GM19397 (cell line): ENCODE measurements at regions not wholly inside any gene's neighbourhood (a gene's known extent, or its start where the extent isn't known, plus 50 kb on each side); places are given as distances from the start of the nearest gene placed in this dataset.
A peak's percentile ranks its signal among the peaks of the same experiment; 100 is the strongest.
"Not testable (repeated sequence)": the region's sequence is repeated elsewhere in the genome, so short reads cannot be mapped to it uniquely, and the experiment has no call there.

ENCODE experiments used
- ATAC-seq: cut with Tn5 transposase; IDR thresholded peaks from one replicate; pipeline ENCODE4 v1.9.1; 2021; ENCODE audit warnings: mild to moderate bottlenecking, moderate library complexity; ENCODE audit not compliant: unreplicated experiment

DNA sequence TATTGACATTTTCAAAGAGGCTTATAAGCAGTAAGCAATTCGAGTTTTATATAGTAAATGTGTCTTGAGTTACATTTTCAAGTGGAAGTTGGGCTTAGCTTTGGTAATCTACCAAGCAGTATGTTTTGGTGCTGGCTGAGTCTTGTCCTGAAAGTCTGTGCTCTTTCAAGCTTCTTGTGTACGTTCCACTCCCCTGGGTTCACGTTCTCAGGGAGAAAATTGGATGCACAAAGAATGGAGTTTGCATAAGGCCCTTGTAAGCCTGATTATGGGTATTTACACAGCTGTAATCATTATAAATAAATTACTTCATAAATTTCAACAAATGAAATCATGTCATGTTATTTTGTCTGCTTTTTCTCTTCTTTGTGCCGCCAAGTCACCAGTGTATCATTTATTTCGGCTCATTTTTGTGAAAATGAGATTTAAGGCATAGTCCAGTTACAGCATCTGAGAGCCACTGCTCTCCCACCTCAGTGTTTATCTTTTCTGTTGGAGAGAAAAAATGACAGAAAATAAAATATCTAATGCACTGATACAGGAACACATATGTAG is 262.5 kb downstream of the BTBD3 start:
- no peak for ATAC-seq

- no peak for ATAC-seq
Measured at GRCh38 chr20:12198281-12198680, 280.6 kb downstream of the BTBD3 start.

GRCh38 chr20:12199703-12200102 is 282.0 kb downstream of the BTBD3 start:
- ATAC-seq = no peak

- no peak for ATAC-seq
Measured at GRCh38 chr20:12201289-12201991, 283.7 kb downstream of the BTBD3 start.

DNA sequence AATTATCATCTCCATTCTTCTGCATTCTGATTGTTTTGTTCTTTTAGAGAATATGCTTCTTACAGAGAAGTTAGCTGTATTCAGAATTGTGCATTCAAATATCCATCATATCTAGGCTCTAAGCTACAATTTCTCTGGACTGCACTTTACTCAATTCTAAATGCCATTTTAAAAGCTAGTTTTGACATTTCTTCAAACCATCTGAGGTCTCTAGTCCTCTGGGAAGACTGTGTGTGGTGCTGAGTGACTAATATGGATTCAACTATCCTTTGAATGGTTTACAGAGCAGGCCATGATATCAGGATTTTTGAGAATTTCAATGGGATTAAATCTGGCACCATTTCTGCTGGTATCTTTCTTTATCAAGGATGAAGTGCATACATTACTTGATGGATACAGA is 285.7 kb downstream of the BTBD3 start:
- ATAC-seq = no peak

- ATAC-seq = no peak
Measured at GRCh38 chr20:12203981-12204380, 286.3 kb downstream of the BTBD3 start.

DNA sequence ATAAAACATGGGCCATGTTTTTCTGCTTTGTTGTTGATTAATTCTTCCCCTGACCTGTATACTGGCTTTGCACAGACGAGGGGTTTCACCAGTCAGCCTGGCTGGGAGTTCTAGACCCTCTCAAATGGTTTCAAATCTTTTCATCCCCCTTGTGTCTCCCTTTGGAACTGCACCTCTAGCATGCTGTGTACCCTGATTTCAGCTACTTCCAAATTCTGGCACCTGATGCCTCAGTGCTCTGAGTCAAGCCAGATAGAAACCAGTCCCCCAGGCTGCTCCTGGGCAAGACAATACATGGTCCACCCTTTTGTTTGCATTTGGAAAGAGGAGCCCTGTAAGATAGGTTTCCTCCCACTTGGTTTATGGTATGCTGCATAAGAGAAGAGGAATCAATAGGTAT is 290.2 kb downstream of the BTBD3 start:
- ATAC-seq = peak; percentile 48

DNA sequence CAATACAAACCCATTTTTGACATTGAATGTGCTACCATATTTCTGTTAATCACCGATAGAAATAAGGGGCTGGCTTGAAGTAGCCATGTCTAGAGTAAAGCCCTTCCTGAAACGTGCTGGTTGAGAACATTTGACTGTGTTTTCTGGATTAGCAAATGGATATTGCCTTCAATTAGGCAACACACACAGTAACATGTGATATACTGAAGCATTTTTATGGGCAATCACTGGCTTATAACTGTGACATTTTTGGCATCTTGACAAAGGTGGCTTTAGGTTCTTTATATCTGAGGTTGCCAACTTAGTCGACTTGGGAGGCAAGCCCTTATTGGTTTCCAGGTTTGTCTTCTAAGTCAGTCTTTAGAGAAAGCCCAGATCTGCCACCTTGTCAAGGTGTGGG is 292.9 kb downstream of the BTBD3 start:
- no peak for ATAC-seq

DNA sequence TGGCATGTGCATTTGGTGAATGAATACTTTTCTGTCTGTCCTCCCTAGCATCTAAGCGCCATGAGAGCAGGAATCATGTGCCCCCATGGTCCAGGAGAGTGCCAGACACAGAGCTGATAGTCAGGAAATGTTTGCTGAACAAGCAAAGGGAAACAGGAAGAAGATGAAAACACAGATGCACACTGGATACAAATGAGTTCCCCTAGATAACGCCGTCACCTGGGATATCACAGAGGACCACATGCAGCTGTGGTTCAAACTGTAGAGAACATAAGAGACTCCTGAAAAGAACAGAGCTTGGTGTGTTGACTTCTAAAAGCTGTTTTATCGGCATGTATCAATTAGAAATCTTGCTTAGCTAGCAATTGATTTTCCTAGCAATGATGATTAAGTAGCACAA is 293.7 kb downstream of the BTBD3 start:
- ATAC-seq = no peak

DNA sequence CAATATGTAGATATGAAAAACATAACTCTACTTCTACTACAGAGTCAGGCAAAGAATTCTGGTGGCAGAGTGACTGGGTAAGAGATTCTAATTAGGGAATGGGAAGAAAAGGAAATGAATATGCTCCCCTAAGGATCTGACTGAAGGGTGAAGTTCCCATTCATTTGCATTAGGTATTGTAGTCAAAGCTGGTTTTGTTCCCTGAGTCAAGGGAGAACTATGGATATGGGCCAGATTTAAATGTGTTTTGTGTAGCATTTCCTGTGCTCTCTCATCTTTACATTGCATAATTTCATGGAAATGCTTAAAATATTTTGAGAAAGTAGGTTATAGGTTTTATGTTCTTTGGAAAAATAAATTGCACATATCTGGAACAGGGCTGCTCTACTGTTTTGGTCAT is 299.7 kb downstream of the BTBD3 start:
- ATAC-seq = no peak

DNA sequence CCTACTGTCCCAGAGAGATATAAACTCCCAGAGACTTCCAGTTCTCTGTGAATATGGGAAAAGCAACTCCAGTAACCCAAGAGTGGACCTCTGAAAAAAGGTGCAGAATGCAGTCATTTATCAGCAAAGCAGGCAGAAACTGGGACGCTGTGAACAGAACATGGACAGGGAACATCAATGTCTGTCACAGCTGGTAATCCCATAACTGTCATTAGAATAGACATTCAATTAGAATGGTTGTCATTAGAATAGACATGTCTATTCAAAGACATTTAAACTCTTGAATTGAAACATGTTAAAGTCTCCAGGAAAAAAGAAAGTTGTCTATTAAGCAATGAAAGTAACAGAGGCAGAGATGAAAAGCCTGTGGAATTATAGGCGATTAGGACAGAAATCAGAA is 302.1 kb downstream of the BTBD3 start:
- no peak for ATAC-seq

DNA sequence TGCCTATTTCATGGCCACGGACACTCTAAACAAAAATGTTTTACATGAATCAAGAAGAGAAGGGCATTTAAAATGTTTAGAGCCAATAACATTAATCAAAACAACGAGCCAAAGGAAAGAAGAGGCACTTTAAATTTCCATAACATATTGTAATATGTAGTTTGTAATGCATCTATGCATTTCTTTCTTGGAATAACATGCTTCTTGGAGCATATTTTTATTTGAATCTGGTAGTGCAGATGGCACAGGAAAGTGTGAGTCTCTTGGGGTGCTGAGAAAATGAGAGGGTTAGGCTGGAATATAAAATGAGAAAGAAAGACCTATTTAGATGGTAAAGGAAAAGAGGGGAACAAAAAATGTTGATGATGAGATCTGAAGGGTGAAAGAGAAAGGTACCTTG is 305.4 kb downstream of the BTBD3 start:
- no peak for ATAC-seq

DNA sequence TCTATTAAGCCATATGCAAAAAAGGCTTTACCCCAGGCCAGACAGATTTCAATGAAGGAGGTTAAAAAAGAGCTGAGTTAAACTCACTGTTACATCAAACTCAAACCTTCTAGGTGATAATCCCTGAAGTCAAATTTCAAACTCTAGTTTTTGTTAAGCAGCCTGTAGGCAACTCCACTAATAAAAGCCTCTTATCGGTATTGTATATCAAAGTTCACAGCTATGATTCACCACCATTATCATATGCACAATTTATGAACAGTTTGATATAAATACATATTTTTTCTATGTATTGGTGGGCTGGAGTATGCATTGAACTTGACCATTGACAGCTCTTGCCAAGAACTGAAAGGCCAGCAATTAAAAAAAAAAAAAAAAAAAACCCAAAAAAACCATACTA is 308.2 kb downstream of the BTBD3 start:
- no peak for ATAC-seq

GRCh38 chr20:12229891-12230290 is 312.2 kb downstream of the BTBD3 start:
- no peak for ATAC-seq

GRCh38 chr20:12237772-12238171 is 320.1 kb downstream of the BTBD3 start:
- no peak for ATAC-seq

DNA sequence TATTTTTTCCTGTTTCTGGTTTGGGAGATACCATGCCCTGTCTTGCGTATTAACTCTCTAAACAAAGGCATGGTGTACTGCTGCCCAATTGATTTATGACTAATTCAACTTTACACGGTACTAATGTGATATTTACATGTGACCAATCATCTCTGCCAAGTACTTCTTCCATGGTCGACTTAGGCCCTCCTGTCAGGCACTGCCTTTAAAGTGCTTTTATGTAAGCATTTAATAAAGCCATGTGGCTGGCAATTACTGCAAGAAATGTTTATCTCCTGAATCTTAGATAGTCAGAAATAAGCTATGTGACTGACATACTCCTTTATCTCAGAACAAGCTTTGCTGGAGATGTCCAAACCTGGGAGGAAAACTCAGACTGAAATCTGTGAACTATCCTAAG is 323.4 kb downstream of the BTBD3 start:
- no peak for ATAC-seq

DNA sequence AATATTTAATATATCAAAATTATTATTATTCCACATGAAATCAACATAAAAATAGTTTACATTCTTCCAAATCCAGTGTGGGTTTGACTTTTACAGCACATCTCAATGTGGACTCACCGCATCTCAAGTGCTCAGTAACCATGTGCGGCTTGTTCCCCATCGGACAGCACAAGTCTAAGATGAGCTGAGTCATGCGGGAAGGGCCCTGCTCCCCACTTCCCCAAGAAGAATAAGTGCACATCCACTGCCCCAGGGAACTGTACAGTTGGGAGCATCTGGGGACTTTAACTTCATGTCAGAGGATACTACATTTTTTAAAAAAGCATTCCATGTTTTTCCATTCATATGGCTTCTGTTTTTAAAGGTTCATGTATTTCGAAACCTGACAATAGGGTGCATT is 325.6 kb downstream of the BTBD3 start:
- no peak for ATAC-seq

DNA sequence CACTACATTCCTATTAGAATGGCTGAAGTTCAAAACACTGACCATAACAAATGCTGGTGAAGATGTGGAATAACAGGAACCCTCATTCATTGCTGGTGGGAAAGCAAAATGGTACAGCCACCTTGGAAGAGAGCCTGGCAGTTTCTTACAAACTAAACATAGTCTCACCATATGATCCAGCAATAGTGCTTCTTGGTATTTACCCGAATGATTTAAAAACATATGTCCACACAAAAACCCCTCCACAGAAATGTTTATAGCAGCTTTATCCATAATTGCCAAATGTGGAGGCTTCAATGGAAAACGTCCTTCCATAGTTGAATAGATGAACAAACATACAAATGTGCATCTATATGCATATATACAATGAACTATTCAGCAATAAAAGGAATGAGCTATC is 330.8 kb downstream of the BTBD3 start:
- ATAC-seq = no peak

DNA sequence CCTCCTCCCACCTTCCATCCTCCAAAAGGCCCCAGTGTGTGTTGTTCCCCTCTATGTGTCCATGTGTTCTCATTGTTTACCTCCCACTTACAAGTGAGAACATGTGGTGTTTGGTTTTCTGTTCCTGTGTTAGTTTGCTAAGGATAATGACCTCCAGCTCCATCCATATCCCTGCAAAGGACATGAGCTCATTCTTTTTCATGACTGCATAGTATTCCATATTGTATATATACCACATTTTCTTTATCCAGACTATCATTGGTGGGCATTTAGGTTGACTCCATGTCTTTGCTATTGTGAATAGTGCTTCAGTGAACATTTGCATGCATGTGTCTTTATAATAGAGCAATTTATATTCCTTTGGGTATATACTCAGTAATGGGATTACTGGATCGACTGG is 333.0 kb downstream of the BTBD3 start:
- ATAC-seq = not testable (repeated sequence)

DNA sequence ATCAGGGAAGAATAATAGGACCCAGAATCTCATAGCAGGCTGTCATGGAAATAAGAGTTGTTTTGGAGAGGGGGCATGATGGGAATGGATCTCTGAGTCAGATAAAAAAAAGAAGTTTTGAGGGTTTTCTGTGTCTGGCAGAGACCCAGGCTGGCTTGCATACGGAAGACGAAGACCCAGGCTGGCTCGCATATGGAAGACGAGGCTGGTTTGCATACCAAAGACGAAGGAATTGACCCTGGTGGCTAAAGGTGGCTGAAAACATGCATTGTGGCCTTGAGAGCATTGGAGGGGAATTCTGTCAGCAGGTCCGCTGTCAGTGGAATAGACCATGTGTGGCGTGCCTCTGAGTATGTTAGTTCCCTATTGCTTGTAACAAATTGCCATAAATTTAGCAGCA is 335.1 kb downstream of the BTBD3 start:
- ATAC-seq = no peak

DNA sequence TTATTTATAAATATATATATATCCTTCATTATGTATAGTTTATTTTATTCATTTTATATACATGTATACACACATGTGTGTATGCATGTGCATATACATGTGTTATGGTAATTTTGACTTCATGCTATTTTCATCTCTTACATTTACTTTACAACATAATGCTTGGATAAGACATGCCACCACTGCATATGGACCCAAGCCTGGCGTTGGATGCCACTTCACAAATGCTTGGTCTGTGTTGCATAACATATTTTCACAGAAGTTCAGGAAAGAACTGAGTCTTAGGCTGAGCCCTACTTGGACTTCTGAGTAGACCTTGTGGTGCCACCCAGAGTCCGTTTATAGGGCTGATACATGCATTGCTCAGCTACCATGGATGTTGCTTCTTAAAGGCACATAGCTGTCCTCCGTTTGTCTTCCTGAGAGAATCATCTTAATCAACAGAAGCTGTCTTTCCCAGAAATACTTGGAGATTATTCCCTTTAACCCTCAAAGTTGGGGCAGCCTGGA is 337.8 kb downstream of the BTBD3 start:
- no peak for ATAC-seq

- no peak for ATAC-seq
Measured at GRCh38 chr20:12256806-12257205, 339.1 kb downstream of the BTBD3 start.

DNA sequence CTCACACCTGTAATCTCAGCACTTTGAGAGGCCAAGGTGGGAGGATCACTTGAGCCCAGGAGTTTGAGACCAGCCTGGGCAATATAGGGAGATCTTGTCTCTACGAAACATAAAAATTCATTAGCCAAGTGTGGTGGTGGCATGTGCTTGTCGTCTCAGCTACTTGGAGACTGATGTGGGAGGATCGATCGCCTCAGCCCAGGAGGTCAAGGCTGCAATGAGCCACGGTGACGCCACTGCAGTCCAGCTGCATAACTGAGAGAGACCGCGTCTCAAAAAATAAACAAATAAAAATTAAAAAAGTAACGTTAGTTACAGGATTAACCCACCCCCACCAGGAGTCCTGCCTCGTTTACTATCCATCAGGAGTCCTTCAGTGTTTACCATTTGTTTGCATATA is 345.1 kb downstream of the BTBD3 start:
- ATAC-seq = no peak
